Renal pelvis (tissue), 1 donor: ENCODE measurements at regions not wholly inside any gene's neighbourhood (a gene's known extent, or its start where the extent isn't known, plus 50 kb on each side); places are given as distances from the start of the nearest gene placed in this dataset.
"Not testable (repeated sequence)": the region's sequence is repeated elsewhere in the genome, so short reads cannot be mapped to it uniquely, and the experiment has no call there.

Experiments used
- DNase-seq: peaks from one replicate; pipeline ENCODE4 v3.0.0-alpha.2; 2013

DNA sequence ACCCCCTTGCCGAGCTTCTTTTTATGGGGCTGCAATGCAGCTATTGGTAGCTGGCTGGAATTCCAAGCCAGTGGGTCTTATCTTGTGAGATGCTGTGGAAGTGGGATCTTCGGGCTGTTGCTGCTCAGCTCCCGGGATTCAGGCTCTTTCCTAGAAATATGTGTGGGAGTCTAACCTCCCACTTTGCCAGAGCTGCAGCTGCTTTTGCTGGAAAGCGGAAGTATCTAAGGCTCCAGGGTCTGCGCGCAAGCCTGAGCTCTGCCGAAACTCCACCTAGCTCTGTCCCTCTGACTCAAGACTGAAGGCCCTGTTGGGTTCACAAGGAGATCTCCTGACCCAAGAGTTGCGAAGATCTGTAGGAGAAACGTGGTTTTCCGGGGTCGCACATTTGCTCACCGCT is 151.1 kb upstream of the ANKRD55 start:
- peak; percentile 24 for DNase-seq

DNA sequence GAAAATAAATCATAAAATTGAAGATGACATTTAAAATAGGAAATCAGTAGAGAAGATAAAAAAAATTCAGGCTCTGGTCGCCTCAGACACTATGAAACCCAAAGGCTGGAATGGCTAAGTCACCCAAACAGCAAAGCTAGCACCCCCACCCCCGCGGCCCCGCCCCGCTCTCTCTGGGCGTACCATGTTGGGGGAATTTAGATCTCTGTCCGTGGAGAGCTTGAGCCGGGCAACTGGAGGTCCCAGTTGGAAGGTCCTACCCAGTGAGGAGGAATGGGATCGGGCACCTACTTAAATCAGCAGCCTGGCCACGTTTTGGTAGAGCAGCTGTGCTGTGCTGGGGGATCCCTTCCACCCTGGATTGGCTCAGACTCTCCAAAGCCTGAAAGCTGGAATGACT is 150.6 kb upstream of the ANKRD55 start:
- DNase-seq = no peak

DNA sequence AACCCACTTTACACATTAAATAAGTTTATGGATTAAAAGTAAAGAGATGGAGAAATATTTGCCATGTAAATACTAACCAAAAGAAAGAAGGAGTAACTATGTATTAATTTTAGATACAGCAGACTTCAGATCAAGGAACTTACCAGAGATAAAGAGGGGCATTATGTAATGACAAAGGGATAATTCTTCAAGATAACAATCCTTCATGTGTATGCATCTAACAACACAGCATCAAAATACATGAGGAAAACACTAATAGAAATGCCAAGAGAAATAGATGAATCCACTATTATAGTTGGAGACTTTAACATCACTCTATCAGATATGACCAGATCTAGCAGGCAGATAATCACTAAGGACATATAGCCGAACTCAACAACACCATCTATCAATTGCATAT is 149.8 kb upstream of the ANKRD55 start:
- DNase-seq = no peak

DNA sequence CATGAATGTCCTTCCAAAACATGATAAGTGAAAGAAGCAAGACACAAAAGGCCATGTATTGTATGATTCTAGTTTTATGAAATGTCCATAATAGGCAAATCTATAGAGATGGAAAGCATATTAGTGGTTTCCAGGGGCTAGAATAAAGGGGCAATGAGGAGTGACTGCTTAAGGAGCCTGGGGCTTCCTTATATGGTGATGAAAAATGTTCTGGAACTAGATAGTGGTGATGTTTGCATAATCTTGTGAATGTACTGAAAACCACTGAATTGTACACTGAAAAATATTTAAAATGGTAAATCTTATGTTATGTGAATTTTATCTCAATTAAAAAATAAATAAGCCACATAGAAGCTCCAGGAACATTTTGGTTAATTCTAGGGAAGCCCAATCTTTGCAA is 144.4 kb upstream of the ANKRD55 start:
- DNase-seq = no peak

DNA sequence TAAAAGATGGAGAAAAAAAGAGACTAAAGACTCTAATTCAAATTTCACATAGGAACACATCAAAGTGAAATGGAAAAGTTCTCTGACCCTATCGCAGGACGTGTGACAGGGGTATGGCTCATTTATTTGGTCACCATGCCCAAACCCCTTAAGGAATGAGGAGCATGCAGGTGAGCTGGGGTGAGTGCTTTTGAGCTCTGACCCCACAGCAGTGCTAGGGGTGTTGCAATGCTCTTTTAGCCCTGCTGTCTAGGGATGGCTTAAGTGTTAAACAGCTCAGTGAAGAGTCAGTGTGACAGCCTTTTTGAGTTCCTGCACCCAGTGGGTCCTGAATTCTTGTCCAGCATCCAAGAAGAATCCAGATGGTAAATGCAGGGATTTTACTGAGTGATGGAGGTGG is 143.0 kb upstream of the ANKRD55 start:
- DNase-seq = no peak

DNA sequence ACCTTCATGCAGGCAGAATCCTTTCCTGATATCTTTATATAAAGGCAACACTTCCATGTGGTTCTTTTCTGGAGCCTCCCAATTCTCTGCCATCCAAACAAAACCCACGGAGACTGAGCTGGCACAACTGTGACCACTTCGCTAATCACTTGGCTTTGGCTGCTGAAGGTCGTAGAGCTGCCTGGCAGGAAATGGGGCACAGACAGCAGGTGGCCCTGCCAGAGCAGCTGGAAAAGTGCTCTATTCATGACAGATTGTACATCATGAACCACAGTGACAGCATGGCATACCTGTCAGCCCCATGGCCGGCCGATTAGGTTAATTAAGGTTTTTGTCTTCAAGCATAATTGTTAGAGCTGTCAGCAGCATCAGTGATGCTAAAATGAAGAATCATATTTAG is 141.9 kb upstream of the ANKRD55 start:
- no peak for DNase-seq

DNA sequence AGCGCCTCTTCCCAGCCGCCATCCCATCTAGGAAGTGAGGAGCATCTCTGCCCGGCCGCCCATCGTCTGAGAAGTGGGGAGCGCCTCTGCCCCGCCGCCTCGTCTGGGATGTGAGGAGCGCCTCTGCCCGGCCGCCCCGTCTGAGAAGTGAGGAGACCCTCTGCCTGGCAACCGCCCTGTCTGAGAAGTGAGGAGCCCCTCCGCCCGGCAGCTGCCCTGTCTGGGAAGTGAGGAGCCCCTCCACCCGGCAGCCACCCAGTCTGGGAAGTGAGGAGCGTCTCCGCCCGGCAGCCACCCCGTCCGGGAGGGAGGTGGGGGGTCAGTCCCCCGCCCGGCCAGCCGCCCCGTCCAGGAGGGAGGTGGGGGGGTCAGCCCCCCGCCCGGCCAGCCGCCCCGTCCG is 139.4 kb upstream of the ANKRD55 start:
- not testable (repeated sequence) for DNase-seq

DNA sequence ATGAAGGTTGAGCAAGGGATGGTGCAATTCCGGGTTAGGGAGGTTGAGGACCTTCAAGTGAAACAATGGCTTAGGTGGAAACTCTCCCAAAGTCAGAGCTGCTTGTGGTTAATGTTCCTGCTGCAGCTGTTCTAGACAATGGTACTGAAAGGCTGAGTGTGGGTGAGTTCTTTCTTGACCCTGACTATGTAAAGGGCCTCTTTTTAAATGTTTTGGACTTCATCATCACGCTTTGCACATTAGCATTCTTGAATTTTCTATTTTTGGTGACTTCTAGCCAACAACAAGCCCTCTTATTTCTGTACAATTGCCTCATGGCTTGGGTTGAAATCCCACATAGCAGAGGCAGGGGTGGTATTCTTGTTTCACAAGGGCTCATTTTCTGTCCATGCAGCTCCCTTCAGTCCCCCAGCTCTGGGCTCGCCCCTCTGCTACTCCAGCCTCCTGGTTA is 136.3 kb upstream of the ANKRD55 start:
- no peak for DNase-seq

DNA sequence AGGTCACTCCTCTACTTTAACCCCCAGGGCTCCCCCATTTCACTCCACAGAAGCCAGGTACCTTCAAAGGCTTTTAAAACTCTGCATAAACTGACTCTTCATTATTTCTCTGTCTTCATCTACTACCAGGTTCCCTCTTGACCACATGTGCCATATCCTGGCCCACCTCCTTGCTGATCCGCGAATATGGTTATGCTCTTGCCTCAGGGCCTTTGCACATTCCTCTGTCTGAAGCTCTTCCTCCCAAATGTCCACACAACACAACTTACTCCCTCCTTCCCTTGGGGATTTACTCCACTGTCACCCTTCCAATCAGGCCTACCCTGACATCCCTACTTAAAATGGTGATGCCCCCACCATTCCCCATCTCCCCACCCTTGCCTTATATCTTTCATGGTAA is 134.6 kb upstream of the ANKRD55 start:
- no peak for DNase-seq

DNA sequence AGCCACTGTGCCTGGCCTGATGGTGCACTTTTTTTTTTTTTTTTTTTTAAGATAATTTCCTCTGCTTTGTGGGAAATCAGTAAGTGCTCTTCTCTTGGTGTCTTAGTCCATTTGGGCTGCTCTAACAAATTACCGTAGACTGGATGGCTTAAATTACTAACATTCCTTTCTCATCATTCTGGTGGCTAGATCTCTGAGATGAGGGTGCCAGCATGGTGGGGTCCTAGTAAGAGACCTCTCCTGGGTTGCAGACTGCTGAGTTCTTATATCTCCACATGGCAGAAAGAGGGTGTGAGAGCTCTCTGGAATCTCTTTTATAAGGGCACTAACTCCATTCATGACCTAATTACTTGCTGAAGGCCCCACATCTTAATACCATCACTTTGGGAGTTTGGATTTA is 133.9 kb upstream of the ANKRD55 start:
- DNase-seq = no peak

DNA sequence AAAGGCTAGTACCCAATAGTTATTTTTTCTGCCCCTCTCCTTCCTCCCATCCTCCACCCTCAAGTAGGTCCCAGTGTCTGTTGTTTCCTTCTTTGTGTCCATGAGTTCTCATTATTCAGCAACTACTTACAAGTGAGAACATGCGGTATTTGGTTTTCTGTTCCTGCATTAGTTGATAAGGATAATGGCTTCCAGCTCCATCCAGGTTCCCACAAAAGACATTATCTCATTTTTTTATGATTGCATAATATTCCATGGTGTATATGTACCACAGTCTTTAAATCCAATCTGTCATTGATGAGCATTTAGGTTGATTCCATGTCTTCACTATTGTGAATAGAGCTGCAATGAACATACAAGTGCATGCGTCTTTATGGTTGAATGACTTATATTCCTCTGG is 128.3 kb upstream of the ANKRD55 start:
- DNase-seq = no peak

DNA sequence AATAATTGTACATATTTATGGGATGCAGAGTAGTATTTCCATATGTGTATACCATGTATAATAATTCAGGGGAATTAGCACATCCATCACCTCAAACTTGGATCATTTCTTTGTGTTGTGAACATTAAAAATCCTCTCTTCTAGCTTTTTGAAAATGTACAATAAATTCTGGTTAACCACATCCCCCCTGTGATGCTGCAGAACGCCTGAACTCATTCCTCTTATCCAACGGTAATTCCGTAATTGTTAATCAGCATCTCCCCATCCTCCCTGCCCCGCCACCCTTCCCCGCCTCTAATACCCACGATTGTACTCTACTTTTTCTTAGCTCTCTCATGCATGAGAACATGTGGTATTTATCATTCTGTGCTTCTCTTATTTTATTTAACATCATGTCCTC is 127.7 kb upstream of the ANKRD55 start:
- DNase-seq = no peak

DNA sequence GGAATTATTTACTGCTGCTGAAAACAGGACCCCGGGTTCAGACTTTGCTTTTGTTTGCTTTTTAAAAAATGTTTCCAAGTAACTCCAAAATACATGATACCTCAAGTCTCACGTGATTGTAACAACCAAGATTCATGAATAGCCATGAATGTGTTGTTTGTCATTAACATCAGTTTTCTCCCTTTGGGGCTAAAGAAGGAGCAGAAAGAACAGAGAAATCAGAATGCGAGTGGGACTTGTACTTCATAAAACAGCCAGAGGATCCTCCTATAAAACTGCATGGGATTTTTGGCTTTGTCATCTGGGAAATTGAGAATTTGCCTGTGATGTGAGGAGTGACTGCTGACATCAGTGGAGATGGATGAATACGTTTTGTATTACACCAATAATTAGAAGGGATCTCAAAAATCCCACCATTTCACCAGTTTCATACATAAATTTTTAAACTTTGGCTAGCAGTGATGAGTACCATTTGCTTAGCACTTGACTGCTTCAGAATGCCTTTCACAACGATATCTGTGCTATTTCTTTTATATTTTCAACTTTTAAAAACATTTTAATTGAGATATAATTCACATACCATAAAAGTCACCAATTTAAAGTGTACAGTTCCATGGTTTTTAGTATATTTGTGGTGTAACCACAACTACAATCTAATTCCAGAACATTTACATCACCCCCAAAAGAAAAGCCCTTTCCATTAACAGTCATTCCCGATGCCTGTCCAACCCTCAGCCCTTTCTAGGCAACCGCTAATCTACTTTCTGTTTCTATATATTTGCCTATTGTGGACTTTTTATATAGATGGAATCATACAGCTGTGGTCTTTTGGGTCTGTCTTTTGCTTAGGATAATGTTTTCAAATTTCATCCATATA is 126.9 kb upstream of the ANKRD55 start:
- DNase-seq = no peak

DNA sequence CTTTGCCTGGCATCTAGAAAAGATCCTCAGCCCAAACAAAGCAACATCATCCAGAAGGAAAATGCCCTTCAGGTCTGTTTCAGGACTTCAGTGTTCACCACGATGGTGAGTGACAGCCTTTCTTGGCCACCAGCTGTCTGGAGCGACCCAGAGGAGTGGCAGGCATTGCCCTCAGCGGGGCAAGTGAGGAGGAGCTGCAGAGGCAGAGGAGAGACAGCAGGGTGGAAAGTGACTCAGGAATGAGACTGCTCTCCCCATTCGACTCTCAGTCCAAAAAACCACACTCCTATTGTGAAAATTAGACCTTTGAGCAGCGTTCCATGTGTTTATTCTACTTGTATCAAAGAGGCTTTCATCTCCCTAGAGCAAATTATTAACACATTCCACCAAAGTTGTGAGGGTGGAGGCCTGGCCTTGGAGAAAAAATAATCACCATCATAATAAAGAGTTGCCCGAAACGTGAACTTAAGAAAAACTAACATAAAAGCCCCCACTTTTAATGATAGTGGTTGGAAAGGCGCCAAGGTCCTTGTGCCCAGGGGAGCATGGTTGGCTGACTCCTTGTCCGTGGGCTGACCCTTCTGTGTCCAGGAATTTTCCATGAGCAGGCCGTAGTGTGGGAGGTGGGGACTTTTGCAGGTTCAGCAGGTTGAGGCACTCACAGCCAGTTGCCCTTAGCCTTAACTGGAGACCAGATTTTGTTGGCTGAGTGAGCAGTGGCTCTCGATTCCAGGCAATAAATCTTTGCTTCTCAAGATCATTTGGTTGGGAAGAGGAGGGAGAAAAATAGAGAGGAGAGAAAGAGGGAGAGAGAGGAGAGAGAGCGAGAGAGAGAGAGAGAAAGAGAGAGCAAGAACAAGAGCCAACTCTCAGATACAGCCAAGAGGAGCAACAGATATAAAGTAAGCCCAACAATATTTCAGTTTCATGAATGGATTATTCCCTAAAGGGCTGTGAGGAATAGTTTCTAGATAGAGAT is 125.9 kb upstream of the ANKRD55 start:
- peak; percentile 90 for DNase-seq

DNA sequence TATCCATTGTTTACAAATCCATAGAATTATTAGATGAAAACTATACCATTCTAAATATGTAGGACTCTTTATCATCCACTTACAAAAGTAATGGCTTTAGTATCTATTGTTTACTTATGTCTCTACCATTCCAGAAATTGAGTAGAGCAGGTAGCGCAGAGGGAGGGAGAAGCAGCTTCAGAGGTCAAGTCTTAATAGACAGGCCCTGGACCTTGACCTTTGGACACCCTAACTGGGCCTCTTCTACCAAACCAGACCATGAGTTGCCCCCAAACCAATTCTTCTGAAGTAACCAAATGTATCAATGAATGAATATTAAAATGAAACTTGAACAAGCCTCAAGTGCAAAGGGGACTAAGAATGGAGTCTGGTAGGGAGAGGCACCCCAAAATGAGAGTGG is 124.9 kb upstream of the ANKRD55 start:
- DNase-seq = no peak

DNA sequence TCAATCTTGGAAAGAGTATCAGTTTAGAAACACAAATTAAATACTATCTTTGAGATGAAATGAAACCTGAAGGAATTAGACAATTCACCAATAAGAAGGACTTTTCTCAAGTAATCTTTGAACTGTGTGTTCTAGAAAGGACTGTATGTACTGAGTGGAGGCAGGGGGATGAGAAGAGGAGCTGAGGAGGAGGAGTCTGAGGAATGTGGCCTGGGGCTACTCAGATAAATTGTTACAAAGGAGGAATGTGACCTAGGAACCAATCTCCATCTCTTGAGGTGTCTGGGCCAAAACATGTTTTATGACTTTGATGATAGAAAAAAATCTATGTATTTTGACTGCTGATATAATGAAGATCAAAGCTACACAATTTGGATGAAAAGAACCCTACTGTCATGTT is 124.3 kb upstream of the ANKRD55 start:
- DNase-seq = no peak

DNA sequence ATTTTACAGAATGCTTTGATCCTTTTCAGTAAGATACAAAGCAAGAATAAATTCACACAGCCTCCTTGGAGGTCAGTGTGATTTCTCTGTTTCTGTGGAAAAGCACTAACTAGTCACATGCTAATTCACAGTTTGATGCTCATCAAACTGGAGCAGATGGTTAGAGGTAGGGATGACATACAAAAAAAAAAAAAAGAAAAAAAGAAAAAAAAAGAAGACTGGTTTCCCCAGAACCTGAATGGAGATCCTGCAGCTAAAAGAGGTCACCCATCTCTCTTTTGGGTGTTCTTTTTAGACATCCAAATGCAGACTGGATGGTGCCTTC is 123.7 kb upstream of the ANKRD55 start:
- DNase-seq = no peak

DNA sequence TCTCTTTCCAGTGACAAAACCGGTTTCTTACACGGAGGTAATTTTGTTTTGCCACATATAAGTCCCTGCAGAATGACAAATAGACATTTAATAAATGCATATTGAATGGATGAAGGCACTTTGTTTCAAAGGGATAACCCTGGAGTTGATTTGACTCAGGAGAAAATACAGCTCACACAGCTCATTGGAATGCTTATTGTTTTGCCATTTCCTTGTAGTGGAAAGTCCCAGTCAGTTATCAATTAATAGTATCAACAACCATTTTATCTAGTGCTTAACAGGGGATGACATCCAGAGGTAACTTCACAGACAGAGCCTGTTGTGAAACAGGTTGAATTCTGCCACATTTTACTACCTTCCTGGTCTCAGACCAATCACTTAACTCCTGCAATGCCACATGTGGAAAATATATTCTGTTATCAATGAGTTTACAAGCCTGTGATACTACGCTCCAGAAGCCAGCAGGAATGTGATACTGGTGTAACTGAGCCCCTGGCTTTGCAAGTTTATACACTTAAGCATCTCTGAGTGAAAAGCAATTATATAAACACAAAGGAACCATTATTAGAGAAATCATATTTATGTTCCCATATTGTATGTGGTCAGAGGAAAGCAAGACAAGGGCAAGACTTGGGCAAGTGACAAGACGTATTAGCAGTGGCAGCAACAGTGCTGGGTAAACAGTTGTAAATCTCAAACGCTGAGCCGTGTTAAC is 123.1 kb upstream of the ANKRD55 start:
- DNase-seq = peak; percentile 57

DNA sequence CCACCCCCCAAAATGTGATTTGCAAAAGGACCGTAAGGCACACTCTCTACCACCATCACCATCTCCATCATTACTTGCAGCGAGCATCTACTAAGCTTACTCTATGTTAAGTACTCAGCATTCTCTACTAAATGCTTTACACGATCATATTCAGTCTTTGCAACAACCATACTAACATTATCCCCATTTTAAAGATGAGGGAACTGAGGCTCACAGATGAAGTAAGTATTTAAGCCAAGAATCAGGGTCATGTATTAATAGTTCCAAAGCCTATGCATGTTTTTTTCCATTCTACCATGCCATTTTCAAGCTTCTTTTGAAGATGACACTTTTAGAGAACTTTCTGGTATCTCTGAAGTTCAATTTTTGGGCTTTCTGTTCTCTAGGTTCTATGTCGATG is 121.7 kb upstream of the ANKRD55 start:
- no peak for DNase-seq

DNA sequence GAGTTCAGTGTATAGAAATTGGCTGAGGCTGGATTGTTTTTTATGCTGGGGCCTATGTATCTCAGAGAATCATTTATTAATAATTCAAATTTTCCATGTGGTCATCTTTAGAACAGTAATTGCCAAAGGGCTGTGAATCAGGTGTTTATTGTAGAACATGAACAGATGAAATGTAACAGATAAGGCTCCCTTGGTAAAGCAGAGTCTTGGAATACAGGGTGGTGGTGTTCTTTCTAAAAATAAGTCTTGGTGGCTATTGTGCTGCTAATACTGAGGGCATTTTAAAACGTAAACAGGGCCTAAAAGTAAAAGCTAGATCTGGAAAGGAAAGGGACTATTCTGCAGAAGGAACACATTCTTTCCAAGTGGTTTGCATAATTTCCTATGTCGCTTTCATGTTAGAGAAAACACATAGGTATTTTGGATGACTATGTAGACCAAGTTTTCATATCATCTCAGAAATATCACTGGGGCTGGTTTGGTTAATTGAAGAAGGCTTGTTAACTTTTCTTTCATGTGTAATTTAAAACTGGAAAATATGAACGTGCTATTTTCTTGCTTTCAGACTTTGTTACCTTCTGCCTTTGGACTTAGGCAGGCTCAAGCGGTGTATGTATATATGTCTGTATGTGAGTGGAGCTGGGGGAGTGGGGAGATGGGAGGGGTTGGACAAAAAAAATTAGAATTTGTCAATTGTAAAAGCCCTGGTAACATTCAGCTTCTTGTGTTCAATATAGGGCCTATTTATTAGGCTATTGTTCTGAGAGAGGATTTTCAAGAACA is 119.9 kb upstream of the ANKRD55 start:
- DNase-seq = no peak

DNA sequence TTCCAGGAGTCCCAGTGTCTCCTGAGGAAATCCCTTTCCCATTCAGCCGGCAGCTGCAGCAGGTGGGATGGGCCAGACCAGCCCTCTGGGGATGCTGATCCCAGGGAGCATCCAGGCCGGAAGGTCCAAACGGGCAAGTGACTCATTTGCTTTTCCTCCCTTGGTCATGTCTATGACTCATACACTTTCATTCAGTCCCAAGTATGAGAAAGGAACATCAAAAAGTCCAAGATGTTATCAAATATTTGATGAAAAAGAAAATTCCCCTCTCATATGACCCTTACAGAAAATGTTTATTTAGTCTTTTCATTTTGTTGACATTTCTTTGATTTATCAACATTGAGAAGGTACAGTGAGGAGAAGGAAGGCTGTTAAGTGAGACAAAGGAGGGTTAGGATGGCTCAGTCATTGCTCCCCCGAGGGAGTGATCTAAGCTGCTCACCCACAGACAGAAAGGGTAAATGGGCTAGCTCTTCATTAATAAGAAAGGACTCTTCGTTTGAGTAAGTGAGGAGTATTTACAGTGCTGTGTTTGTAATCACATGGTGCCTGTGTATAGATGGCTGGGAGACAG is 117.6 kb upstream of the ANKRD55 start:
- DNase-seq = no peak
